Endothelial cell of umbilical vein (primary cell): ENCODE measurements at regions not wholly inside any gene's neighbourhood (a gene's known extent, or its start where the extent isn't known, plus 50 kb on each side); places are given as distances from the start of the nearest gene placed in this dataset.

Experiments used
- JUN ChIP-seq: IDR thresholded peaks from 2 replicates; pipeline ENCODE4 v1.6.1; 2011; ENCODE audit warnings: borderline replicate concordance, low read depth; ENCODE audit not compliant: insufficient read length, insufficient read depth
- MYC ChIP-seq: IDR thresholded peaks from one replicate; pipeline ENCODE4 v1.6.1; 2011; ENCODE audit warnings: mild to moderate bottlenecking, low read depth, low read length
- POLR2A ChIP-seq: IDR thresholded peaks from 2 replicates; pipeline ENCODE4 v1.6.1; 2012; ENCODE audit warnings: low read depth, mild to moderate bottlenecking, control low read depth, low read length
- POLR2AphosphoS5 ChIP-seq: IDR thresholded peaks from 2 replicates; pipeline ENCODE4 v1.6.1; 2012; ENCODE audit warnings: low read depth, mild to moderate bottlenecking, control low read depth, low read length, moderate library complexity; ENCODE audit not compliant: insufficient read depth
- TF ChIP-seq, protein P1 (sequence below), 2 donors: IDR thresholded peaks; 1 replicate in 1 of 2; 2 replicates in 1 of 2; pipeline ENCODE4 v1.5.1; 2011; ENCODE audit warnings: low read length in 2 of 2, mild to moderate bottlenecking in 2 of 2, moderate library complexity in 2 of 2, control low read depth in 1 of 2, inconsistent platforms in 1 of 2, low read depth in 1 of 2; ENCODE audit not compliant: insufficient read depth in 1 of 2; ENCODE audit errors: extremely low read depth in 1 of 2

DNA sequence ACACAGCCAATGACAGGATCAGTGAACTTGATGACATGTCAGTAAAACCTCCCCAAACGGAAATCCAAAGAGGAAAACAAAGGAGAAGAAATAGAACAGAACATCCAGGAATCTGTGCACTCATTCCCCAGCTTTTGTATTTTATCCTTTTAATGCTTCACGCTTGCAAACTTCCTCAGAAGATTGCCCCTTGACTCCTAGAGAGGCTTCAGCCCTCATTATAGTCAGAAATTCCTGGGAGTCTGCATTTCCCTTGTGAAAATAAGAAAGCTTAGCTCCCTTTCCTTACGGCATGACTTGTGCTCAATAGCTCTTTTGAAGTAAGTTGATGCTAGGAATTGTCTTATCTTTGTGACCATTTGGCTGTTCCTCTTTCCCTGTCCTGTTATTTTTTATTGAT, 313.6 kb upstream of the OPRM1 start:
- TF ChIP-seq, protein P1, sequence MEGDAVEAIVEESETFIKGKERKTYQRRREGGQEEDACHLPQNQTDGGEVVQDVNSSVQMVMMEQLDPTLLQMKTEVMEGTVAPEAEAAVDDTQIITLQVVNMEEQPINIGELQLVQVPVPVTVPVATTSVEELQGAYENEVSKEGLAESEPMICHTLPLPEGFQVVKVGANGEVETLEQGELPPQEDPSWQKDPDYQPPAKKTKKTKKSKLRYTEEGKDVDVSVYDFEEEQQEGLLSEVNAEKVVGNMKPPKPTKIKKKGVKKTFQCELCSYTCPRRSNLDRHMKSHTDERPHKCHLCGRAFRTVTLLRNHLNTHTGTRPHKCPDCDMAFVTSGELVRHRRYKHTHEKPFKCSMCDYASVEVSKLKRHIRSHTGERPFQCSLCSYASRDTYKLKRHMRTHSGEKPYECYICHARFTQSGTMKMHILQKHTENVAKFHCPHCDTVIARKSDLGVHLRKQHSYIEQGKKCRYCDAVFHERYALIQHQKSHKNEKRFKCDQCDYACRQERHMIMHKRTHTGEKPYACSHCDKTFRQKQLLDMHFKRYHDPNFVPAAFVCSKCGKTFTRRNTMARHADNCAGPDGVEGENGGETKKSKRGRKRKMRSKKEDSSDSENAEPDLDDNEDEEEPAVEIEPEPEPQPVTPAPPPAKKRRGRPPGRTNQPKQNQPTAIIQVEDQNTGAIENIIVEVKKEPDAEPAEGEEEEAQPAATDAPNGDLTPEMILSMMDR (IDR thresholded peaks at IDR 0.05; ENCODE audit: extremely low read depth in 1 of 2, insufficient read depth in 1 of 2, low read depth in 1 of 2, low read length in 2 of 2): no peak
- TF ChIP-seq MYC (no peak), JUN (no peak), POLR2AphosphoS5 (no peak), POLR2A (no peak)
